Hepatocyte (in vitro differentiated cells): ENCODE measurements at regions not wholly inside any gene's neighbourhood (a gene's known extent, or its start where the extent isn't known, plus 50 kb on each side); places are given as distances from the start of the nearest gene placed in this dataset.

Experiments used
- CTCF ChIP-seq: fragments of 200-600 bp; sonication (generic); IDR thresholded peaks from 2 replicates; pipeline ENCODE4 v1.5.1; 2016; ENCODE audit warnings: antibody characterized with exemption, mild to moderate bottlenecking; ENCODE audit not compliant: poor library complexity
- EZH2phosphoT487 ChIP-seq: fragments of 200-600 bp; sonication (generic); IDR thresholded peaks from one replicate; pipeline ENCODE4 v1.6.1; 2018; ENCODE audit warnings: antibody characterized with exemption, mild to moderate bottlenecking, low read depth, moderate library complexity; ENCODE audit not compliant: unreplicated experiment, severe bottlenecking

GRCh38 chr4:23036921-23037495 lies 344.3 kb downstream of the GBA3 start:
- no peak for TF ChIP-seq EZH2phosphoT487
- TF ChIP-seq CTCF = no peak
